NCI-H2107 treated with DMSO at 0.1 percent for 48 hours (cell line): ENCODE measurements at regions not wholly inside any gene's neighbourhood (a gene's known extent, or its start where the extent isn't known, plus 50 kb on each side); places are given as distances from the start of the nearest gene placed in this dataset.

Source experiments
- DNase-seq: peaks from one replicate; lab custom pipeline; 2025; ENCODE audit not compliant: unreplicated experiment; lab: John Stamatoyannopoulos, UW

- no peak for DNase-seq
Observed at GRCh38 chr1:13878021-13878420, 178.0 kb downstream of the PRDM2 start.

DNA sequence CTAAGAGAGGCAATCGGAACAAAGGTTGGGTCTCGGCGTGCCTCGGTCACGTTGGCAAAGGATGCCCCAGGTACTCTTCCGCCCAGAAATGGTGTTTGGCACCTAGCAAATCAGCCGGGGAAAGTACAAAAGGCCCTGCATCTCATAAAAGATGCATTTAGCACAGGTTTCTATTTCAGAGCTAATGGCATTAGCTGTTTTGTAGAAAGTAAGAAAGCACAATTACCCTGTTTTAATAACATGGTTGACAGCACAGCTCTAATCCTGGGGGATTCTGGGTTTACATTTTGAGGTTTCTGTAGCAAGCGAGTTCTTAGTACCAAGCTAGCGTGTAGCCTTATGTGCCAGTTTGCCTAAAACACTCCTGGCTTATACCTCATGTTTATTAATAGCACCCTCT is 178.5 kb downstream of the PRDM2 start:
- no peak for DNase-seq

- no peak for DNase-seq
Observed at GRCh38 chr1:13881385-13882088, 181.5 kb downstream of the PRDM2 start.

DNA sequence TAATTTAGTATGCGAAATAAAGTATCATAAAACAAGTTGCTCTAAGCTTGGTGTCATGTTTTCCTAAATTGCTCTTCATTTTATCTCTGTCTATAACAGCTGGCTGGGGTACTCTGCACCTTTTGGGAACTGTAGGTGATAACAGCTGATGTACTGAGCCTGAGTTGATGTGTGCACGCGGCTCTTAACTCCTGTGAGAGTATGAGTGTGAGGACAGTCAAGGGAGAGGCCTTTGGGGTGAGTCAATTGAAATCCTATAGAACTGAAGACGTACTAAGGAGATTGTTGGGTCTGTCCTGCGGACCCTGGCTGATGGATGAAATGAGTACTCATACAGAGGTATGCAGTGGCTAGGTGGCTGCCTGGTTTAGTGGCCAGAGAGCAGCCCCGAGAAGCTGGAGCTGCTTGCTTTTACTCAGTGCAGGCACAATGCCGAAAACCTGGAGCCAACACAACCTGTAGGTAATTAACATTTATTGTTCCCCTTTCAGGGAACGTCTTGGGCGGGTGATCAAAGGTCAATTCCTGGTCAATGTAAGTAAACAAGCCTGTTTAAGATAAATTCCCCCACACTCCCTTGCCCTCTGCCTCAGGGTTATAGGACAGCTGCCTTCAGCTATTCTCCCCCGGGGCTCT is 188.5 kb downstream of the PRDM2 start:
- no peak for DNase-seq

GRCh38 chr1:13889495-13889894 is 189.5 kb downstream of the PRDM2 start:
- DNase-seq = no peak

DNA sequence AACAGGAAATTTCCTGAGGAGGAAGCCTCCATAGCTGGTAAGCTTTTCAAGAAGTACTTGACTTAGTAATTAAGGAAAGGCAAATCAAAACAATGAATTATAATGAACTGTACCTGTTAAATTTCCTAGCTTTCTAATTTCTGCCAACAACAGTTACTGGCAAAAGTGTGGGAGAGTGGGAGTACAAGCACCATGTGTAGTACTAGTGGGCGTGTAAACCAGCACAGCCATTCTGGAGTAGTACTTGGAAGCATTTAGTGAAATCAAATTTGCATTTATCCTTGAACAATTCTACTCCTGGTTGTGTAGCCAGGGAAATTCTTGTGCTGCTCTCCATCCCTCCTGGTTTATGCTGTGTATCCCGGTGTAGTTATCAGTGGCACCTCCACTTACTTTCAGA is 190.8 kb downstream of the PRDM2 start:
- DNase-seq = no peak

- DNase-seq = no peak
Observed at GRCh38 chr1:13892198-13892597, 192.2 kb downstream of the PRDM2 start.

DNA sequence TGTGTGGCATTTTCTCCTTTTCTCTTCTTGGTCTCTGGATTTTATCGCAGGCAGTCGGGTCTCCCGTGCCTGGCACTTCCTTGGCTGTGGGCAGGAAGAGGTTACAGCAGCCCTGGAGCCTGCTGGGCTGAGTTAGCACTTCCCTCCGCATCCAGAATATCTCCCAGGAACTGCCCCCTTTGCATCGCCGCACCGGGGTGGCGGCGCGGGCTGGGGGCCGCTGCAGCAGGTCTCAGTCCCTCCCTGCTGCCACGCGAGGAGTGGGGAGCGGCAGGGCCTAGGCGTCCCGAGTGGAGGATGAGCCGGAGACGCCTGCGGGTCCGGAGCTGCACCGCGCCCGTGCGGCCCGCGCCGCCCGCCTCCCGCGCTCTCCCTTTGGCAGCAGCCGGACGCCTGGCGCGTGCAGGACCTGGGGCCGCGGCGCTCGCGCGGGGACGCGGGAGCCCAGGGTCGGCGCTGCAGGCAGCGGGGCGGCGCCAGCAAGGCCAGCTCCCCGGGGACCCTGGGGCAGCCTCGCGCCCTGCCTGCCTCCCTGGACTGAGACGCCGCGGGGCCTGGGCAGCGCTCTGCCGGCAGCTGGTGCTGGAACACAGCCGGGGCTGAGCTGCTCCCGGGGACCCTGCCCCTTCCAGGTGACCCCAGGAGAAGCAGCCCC is 192.8 kb downstream of the PRDM2 start:
- no peak for DNase-seq

DNA sequence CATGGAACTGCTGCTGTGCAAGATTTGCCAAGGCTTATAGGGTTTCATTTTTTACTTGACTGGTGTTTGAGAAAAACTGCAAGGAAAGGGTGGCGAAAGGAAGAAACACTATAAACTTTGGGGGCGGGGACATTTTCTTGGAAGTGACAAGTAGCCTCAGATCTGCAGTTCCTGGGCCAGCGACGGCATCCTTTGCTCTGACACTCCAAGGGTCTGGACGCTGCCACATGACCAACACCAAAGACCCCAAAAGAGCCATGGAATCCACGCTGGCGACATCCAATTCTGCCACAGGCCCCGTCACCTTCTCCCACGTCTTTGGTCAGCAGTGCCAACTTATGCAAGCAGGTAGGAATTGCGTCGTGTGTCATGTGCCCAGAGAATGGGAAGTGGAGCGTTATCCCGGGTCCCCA is 193.4 kb downstream of the PRDM2 start:
- DNase-seq = no peak

DNA sequence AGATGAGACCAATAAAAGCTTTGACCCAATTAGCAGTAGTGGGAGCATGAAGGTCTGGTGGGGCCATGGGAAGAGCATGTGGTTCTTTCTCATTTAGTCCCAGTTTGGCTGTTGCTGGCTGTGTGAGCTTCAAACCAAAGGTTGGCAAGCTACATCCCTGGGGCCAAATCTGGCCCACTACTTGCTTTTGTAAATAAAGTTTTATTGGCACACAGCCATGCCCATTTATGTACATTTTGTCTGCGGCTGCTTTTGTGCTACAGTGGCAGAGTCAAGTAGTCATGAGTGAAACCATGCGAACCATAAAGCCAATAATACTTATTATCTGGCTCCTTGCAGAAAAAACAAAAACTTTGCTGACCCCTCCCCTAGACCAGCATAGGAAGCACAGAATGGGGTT is 196.9 kb downstream of the PRDM2 start:
- no peak for DNase-seq

DNA sequence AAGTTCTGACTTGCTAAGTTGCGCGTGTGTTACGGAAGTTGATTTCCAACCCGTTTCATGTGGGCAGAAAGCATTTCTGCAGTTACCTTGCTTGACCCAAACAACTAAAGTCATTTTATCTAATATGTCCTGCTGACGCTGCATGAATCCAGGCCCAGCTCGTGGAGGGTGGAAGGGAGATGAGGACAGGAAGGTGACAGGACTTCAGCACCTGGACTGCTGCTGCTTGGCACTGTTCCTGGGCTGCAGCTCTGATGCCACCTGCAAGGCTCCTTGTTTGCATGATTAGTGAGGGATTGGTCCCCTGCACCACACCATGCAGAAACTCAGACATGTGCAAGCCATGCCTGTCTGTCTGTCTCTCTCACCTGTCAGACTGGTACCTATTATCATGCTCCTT is 198.4 kb downstream of the PRDM2 start:
- DNase-seq = no peak

DNA sequence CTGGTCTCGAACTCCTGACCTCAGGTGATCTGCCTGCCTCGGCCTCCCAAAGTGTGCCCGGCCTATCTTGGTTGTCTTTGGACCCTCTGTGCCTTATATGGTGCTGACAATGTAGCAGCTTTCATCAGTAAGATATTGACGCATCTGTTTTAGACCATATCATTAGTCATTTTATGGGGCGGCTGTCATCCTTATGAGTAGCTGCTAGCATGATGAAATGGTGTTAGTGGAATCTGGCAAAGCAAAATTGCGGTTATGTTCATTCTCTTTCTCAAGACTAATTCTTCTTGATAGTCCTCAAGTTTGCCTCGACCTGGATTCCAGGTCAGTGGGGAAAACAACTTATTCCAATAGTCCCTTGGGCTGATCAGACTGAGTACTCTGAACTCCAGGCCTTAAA is 199.9 kb downstream of the PRDM2 start:
- DNase-seq = no peak

DNA sequence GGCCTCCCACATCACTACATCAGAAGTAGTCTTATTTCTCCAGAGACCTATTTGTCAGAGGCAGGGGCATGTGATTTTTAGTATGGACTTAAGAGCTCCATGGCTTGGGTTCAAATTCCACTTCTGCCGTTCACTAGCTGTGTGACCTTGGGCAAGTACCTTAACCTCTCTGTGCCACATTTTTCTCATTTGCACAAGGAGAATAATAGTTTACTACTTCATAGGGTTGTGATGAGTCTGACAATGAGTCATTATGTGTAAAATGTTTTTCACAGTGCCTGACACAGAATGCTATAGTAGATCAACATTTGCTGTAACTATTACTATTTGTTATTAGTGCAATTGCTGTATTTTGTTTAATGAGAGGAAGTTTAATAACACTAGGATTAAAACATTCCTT is 200.6 kb downstream of the PRDM2 start:
- no peak for DNase-seq

GRCh38 chr1:13901039-13901438 is 201.1 kb downstream of the PRDM2 start:
- no peak for DNase-seq

DNA sequence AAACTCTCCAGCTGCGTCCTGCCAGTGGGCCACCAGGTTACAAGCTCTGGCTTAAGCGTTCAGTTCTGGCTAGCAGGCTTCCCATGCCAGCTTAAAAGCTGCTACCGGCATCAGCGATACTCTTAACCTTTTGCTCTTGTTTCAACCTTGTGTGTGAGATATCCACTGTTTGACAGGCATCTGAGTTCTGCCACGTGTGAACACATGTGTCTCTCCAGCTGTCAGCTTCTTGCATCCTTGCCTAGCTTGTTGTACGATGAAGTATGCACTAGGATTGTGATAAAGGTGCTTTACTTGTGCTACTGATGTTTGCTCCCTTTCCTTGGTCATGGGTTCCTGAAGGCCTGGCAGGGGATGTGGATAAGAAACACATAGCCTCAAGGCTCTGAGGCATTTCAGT is 201.6 kb downstream of the PRDM2 start:
- no peak for DNase-seq

- no peak for DNase-seq
Observed at GRCh38 chr1:13908128-13908527, 208.1 kb downstream of the PRDM2 start.

- DNase-seq = no peak
Observed at GRCh38 chr1:13911697-13912619, 212.0 kb downstream of the PRDM2 start.

- DNase-seq = no peak
Observed at GRCh38 chr1:13913396-13913795, 213.4 kb downstream of the PRDM2 start.

- no peak for DNase-seq
Observed at GRCh38 chr1:13916530-13916929, 216.5 kb downstream of the PRDM2 start.

- DNase-seq = no peak
Observed at GRCh38 chr1:13917607-13918006, 217.6 kb downstream of the PRDM2 start.

DNA sequence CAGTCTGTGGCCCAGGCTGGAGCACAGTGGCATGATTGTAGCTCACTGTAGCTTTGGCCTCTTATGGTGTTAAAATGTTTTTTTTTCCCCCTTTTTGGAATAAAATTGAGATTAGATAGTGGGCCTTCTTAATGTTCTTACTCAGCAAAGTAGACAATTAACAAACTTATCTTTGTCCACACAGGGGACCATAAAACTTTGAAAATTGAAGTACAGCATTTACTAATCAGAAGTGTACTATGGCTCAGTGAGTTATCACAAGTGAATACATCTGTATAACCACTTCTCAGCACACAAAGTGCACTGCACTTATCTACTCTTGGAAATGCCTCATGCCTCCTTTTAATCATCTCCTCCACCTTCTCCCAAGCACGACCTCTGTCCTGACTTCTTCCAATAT is 218.9 kb downstream of the PRDM2 start:
- no peak for DNase-seq
